ENCODE measurements at regions not wholly inside any gene's neighbourhood (a gene's known extent, or its start where the extent isn't known, plus 50 kb on each side); places are given as distances from the start of the nearest gene placed in this dataset.

GRCh38 chr5:117872798-117873368 is 1115.5 kb downstream of the DTWD2 start:
- H3K4me3 ChIP-seq (ENCODE audit: low read depth, low read length) = no peak overlapping the region
- no peak for TF ChIP-seq CTCF (IDR thresholded peaks at IDR 0.05; ENCODE audit: insufficient read depth, low read length)
- DNase-seq (ENCODE audit: low read depth) = no peak

DNA sequence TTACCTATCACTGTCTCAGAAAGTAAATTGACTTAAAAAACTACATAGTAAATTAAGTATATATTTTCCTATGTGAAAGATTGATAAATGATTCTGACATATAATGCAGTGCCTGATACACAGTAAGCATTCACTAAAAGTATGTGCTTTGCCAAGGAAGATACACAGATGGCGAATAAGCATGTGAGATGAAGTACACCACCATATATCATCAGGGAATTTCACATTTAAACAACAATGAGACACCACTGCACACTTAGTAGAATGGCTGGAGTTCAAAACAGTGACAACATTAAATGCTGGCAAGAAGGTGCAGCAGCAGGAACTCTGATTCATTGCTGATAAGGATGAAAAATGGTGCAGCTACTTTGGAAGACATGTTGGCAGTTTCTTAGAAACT is 1118.8 kb downstream of the DTWD2 start:
- TF ChIP-seq CTCF (IDR thresholded peaks at IDR 0.05; ENCODE audit: insufficient read depth, low read length) = no peak
- no peak overlapping the region for H3K4me3 ChIP-seq (ENCODE audit: low read depth, low read length)
- no peak for DNase-seq (ENCODE audit: low read depth)

GRCh38 chr5:117863586-117864296 is 1124.6 kb downstream of the DTWD2 start:
- H3K4me3 ChIP-seq (ENCODE audit: low read depth, low read length) = no peak overlapping the region
- no peak for TF ChIP-seq CTCF (IDR thresholded peaks at IDR 0.05; ENCODE audit: insufficient read depth, low read length)
- DNase-seq (ENCODE audit: low read depth) = no peak

DNA sequence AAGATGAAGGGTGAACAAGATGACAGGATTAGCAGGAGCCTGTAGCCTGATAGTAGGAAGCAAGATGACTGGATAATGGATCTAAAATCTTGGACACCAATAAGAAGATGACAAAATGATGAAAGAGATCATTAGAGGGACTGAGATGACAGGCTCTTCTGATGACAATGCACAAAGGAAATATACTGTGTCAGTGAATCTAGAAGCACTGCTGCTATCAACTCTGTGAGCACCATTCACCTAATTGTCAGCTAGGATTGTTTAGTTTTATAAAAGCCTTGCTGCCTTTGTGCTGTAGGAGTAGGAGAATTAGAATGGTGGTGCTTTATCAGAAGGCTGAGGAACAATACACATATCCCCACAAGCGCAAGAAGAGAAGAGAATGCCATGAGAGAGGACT is 1127.8 kb downstream of the DTWD2 start:
- DNase-seq (ENCODE audit: low read depth) = no peak
- no peak overlapping the region for H3K4me3 ChIP-seq (ENCODE audit: low read depth, low read length)
- TF ChIP-seq CTCF (IDR thresholded peaks at IDR 0.05; ENCODE audit: insufficient read depth, low read length) = no peak

DNA sequence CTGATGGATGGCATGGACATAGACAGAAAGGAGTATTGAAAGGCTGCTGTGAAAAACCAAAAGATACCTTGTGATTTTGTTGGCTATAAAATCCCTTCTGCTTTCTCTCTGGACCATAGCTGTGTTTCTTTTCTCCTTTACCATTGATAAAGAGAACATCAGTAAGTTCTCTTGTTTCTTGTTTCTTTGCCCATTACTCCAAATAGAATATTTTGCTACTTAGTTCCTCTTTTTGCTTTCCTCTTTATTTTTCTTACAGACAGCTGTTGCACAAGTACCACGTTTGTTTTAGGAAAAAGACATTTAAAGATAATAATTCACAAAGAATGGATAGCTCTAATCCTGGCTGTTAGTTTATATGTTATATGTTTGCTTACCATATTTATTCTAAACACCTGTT is 1129.2 kb downstream of the DTWD2 start:
- H3K4me3 ChIP-seq (ENCODE audit: low read depth, low read length) = no peak overlapping the region
- TF ChIP-seq CTCF (IDR thresholded peaks at IDR 0.05; ENCODE audit: insufficient read depth, low read length) = no peak
- DNase-seq (ENCODE audit: low read depth) = no peak

- no peak overlapping the region for H3K4me3 ChIP-seq (ENCODE audit: low read depth, low read length)
- no peak for DNase-seq (ENCODE audit: low read depth)
- no peak for TF ChIP-seq CTCF (IDR thresholded peaks at IDR 0.05; ENCODE audit: insufficient read depth, low read length)
These were observed 1131.6 kb downstream of the DTWD2 start for GRCh38 chr5:117856713-117857112.

DNA sequence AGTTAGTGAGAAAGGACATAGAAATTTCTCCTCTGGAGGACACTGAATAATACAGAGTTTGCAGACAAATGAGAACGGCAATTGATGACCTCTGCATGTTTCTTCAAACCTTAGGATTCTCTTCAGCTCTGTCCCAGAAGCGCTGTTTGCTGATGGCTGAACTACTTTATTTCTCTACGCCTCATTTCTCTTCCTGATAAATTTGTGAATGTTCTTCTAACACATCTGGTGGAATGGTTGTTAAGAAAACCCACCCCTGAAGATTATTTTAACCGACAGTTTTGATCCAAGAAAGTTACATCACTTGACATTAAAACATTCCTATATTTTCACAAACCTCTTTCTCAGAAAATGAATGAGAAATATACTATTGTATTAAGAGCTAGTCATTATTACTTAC is 1150.6 kb downstream of the DTWD2 start:
- no peak for TF ChIP-seq CTCF (IDR thresholded peaks at IDR 0.05; ENCODE audit: insufficient read depth, low read length)
- DNase-seq (ENCODE audit: low read depth) = no peak

More for the DNA sequence above, 1150.6 kb downstream of the DTWD2 start:
- no peak overlapping the region for H3K4me3 ChIP-seq (ENCODE audit: low read depth, low read length)

Data from fibroblast of the aortic adventitia (primary cell).